Astrocyte of the cerebellum (primary cell): ENCODE measurements at regions not wholly inside any gene's neighbourhood (a gene's known extent, or its start where the extent isn't known, plus 50 kb on each side); places are given as distances from the start of the nearest gene placed in this dataset.

Experiments used
- DNase-seq: peaks from one replicate; pipeline ENCODE4 v3.0.0-alpha.2; 2011; ENCODE audit warnings: low read depth
- H3K4me3 ChIP-seq: 2 replicates; pipeline ENCODE4 v1.5.1; 2011; ENCODE audit warnings: mild to moderate bottlenecking, low read depth, low read length, moderate library complexity
- in situ Hi-C: cut with HindIII; loops from 2 replicates; pipeline ENCODE4 v1.10.0; 2017; ENCODE audit warnings: low sequenced_read_pairs
- TF ChIP-seq, protein P1 (sequence below): IDR thresholded peaks from 2 replicates; pipeline ENCODE4 v1.5.1; 2012; ENCODE audit warnings: low read length, low read depth, moderate library complexity, mild to moderate bottlenecking; ENCODE audit errors: missing control alignments

DNA sequence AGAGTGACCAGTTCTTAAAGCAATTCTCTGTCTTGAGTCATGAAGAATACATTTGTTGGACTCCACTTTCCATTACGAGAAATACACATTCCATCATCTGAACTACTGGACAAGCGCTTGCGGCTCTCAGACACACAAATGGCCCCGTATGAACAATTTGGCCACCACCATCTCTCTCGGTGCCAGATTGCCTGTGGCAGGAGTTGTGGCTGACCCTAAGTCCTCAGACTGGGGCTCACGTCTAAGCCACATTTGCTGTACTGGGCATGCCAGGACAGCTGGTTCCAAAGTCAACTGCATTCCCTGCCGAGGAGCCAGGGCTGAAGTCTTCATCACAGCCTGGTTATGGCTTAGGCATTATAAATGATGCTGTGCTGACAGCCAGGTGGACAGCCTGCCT is 227.5 kb downstream of the MIAT start:
- H3K4me3 ChIP-seq: no peak overlapping the region
- in situ Hi-C loops: loop anchor here (25.0 kb wide), 1 partner anchor 198 kb away; no protein-coding TSS in a partner anchor
- TF ChIP-seq, protein P1, sequence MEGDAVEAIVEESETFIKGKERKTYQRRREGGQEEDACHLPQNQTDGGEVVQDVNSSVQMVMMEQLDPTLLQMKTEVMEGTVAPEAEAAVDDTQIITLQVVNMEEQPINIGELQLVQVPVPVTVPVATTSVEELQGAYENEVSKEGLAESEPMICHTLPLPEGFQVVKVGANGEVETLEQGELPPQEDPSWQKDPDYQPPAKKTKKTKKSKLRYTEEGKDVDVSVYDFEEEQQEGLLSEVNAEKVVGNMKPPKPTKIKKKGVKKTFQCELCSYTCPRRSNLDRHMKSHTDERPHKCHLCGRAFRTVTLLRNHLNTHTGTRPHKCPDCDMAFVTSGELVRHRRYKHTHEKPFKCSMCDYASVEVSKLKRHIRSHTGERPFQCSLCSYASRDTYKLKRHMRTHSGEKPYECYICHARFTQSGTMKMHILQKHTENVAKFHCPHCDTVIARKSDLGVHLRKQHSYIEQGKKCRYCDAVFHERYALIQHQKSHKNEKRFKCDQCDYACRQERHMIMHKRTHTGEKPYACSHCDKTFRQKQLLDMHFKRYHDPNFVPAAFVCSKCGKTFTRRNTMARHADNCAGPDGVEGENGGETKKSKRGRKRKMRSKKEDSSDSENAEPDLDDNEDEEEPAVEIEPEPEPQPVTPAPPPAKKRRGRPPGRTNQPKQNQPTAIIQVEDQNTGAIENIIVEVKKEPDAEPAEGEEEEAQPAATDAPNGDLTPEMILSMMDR: no peak
- peak; percentile 39 for DNase-seq

- TF ChIP-seq, protein P1: no peak
- DNase-seq: no peak
- H3K4me3 ChIP-seq: no peak overlapping the region
- in situ Hi-C loops: loop anchor here (25.0 kb wide), 1 partner anchor 198 kb away; no protein-coding TSS in a partner anchor
Observed at GRCh38 chr22:26885441-26886261, 228.3 kb downstream of the MIAT start.

DNA sequence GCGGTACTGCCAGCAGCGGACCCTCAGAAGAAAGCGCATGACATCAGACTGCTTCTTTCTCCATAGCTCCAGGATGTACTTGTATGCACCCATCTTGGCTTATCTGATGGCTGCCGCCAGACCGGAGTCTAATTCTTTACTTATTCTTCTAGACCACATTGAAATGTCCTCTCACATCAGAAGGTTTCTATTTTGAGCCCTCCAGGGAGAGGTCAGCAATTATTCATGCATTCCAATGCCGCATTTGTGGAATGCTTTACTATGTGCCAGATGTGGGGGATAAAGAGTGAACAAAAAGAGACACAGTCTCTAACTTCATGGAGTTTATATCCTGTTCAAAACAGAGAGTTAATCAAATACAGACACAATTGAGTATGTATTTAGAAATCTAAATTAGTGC is 230.1 kb downstream of the MIAT start:
- DNase-seq: peak; percentile 90
- TF ChIP-seq, protein P1: no peak
- H3K4me3 ChIP-seq: no peak overlapping the region
- in situ Hi-C loops: loop anchor here (25.0 kb wide), 1 partner anchor 200 kb away; no protein-coding TSS in a partner anchor

GRCh38 chr22:26887916-26888315 is 230.5 kb downstream of the MIAT start:
- TF ChIP-seq, protein P1: no peak
- in situ Hi-C loops: loop anchor here (25.0 kb wide), 1 partner anchor 201 kb away; no protein-coding TSS in a partner anchor
- H3K4me3 ChIP-seq: no peak overlapping the region
- DNase-seq: no peak

GRCh38 chr22:26888887-26889286 is 231.5 kb downstream of the MIAT start:
- TF ChIP-seq, protein P1: no peak
- in situ Hi-C loops: loop anchor here (25.0 kb wide), 1 partner anchor 202 kb away; no protein-coding TSS in a partner anchor
- DNase-seq: no peak
- H3K4me3 ChIP-seq: no peak overlapping the region

GRCh38 chr22:26889802-26890201 is 232.4 kb downstream of the MIAT start:
- no peak overlapping the region for H3K4me3 ChIP-seq
- TF ChIP-seq, protein P1: no peak
- in situ Hi-C loops: loop anchor here (25.0 kb wide), 1 partner anchor 203 kb away; no protein-coding TSS in a partner anchor
- DNase-seq: no peak
